ENCODE measurements at regions not wholly inside any gene's neighbourhood (a gene's known extent, or its start where the extent isn't known, plus 50 kb on each side); places are given as distances from the start of the nearest gene placed in this dataset.

DNA sequence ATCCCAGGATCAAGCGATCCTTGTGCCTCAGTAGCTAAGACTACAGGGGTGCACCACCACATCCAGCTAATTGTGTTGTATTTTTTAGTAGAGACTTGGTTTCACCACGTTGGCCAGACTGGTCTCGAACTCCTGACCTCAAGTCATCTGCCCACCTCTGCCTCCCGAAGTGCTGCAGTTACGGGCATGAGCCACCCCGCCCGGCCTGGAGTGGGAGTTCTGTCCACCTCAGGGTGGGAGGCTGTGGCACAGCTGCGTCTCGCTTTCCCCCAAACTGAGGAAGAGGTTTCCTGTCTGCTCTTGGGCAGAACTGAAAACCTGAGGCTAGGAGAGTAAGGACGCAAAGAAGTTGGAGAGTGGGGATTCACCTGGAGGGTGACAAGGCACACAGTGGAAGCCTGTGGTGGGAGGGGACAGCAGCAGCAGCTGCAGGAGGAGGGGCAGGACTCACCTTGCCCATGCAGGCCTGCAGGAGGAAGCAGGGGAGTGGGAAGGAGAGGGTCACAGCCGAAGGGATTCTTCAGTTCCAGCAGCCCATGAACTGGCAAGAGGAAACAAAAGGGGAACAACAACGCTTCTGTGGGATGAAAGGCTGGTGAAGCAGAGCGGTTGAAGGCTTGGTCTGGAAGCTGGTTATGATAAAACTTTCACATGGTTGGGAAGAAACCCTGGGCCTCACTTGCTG lies 181.4 kb downstream of the GAS1 start:
- TF ChIP-seq, protein P1, sequence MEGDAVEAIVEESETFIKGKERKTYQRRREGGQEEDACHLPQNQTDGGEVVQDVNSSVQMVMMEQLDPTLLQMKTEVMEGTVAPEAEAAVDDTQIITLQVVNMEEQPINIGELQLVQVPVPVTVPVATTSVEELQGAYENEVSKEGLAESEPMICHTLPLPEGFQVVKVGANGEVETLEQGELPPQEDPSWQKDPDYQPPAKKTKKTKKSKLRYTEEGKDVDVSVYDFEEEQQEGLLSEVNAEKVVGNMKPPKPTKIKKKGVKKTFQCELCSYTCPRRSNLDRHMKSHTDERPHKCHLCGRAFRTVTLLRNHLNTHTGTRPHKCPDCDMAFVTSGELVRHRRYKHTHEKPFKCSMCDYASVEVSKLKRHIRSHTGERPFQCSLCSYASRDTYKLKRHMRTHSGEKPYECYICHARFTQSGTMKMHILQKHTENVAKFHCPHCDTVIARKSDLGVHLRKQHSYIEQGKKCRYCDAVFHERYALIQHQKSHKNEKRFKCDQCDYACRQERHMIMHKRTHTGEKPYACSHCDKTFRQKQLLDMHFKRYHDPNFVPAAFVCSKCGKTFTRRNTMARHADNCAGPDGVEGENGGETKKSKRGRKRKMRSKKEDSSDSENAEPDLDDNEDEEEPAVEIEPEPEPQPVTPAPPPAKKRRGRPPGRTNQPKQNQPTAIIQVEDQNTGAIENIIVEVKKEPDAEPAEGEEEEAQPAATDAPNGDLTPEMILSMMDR (IDR thresholded peaks at IDR 0.05): no peak
- DNase-seq (ENCODE audit: low spot score): no peak
- ATAC-seq (ENCODE audit: low FRiP score): no peak

- DNase-seq (ENCODE audit: low spot score) (no peak), ATAC-seq (ENCODE audit: low FRiP score) (no peak)
- TF ChIP-seq, protein P1 (IDR thresholded peaks at IDR 0.05): no peak
Measured at GRCh38 chr9:86764671-86765343, 182.5 kb downstream of the GAS1 start.

DNA sequence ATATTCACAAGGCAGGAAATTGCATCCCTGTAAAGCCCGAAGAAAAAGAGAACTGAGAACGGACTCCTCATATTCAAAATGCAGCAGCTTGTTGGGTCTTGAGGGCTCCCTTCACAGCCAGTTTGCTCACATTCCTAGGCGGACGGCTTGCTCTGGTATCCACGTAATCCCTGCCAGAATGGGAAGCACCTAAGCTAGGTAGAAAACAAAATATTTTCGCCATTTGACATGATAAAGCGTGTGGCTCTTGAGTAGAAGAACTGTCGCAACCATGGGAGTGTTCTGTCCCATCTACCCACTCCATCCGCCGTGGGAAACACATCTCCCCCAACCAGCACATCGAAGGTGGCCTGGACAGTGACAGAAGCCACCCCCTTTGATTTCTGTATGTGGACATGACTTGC lies 183.1 kb downstream of the GAS1 start:
- no peak for DNase-seq (ENCODE audit: low spot score)
- ATAC-seq (ENCODE audit: low FRiP score): no peak
- TF ChIP-seq, protein P1 (IDR thresholded peaks at IDR 0.05): no peak

DNA sequence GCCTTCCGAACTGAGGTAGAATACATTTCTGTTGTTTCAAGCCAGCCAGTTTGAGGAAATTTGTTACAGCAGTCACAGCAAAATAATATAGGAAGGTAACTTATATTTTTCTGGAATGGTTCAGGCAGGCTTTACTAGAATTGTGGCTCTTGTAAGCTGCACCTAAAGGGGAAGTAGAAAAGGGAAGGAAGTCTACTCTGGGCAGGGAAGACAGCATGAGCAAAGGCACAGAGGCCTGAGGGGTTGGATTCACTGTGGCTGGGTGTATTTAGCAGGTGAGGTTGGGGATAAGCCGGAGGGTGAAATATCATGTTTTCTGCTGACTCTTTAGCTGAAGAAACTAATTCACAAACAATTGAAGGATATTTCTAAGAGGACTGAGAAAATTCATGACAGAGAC lies 183.5 kb downstream of the GAS1 start:
- no peak for DNase-seq (ENCODE audit: low spot score)
- TF ChIP-seq, protein P1 (IDR thresholded peaks at IDR 0.05): no peak
- no peak for ATAC-seq (ENCODE audit: low FRiP score)

DNA sequence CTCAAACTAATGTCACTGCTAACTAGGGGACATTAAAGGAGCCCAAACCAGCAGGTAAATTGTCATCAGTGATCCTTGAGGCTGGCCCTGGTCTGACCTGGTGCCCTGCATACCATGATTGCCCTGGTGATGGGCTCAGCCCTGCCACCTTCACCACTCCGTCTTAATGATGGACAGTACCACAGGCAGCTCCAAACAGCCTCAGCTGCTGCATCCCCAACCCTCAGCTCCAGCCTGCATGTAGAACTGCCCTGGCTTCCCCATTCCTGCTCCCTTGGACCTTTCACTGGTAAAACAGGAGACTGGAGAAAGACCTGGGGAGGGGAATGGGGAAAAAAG lies 190.0 kb downstream of the GAS1 start:
- TF ChIP-seq, protein P1 (IDR thresholded peaks at IDR 0.05): no peak
- no peak for ATAC-seq (ENCODE audit: low FRiP score)
- no peak for DNase-seq (ENCODE audit: low spot score)

GRCh38 chr9:86756576-86757381 lies 190.5 kb downstream of the GAS1 start:
- no peak for DNase-seq (ENCODE audit: low spot score)
- TF ChIP-seq, protein P1 (IDR thresholded peaks at IDR 0.05): no peak
- no peak for ATAC-seq (ENCODE audit: low FRiP score)
